HepG2 (cell line): ENCODE measurements at regions not wholly inside any gene's neighbourhood (a gene's known extent, or its start where the extent isn't known, plus 50 kb on each side); places are given as distances from the start of the nearest gene placed in this dataset.

Experiments used
- ATAC-seq: fragments of 200-7000 bp; cut with Tn5 transposase; 3 replicates; pipeline ENCODE4 v1.9.1; 2020; ENCODE audit warnings: mild to moderate bottlenecking, moderate library complexity
- BruUV-seq: library from RNA; stranded (reverse); fragments of 400-500 nt; replicated peaks from 2 replicates; lab custom pipeline; 2021; lab: Mats Ljungman, UMichigan
- CTCF ChIA-PET: fragments of 300-600 bp; formaldehyde crosslinking; extraction: SDS; loops from one replicate; lab custom pipeline; 2021; ENCODE audit warnings: low total read pairs, inconsistent platforms, low intra/inter-chr PET ratio; lab: Yijun Ruan, JAX
- POLR2A ChIA-PET: fragments of 350-600 bp; sonication (Branson Sonifier 250); formaldehyde crosslinking; loops from one replicate; lab custom pipeline; 2020; ENCODE audit warnings: antibody characterized with exemption, inconsistent platforms; lab: Yijun Ruan, JAX
- DNase-seq: peaks from one replicate; pipeline ENCODE4 v3.0.0-alpha.2; 2015; ENCODE audit warnings: low spot score
- FAIRE-seq: peaks from 3 replicates; lab custom pipeline; 2011; peaks lifted over from hg19 to GRCh38; lab: Jason Lieb, UNC
- H2AFZ ChIP-seq: one replicate; pipeline ENCODE4 v1.6.1; 2011; ENCODE audit warnings: low read length, inconsistent platforms
- H3K27ac ChIP-seq: fragments of 300-600 bp; 3 replicates; pipeline ENCODE4 v1.8.0; 2011; ENCODE audit warnings: mixed run types, mild to moderate bottlenecking, mixed read lengths, low read length, inconsistent platforms; ENCODE audit not compliant: insufficient read depth; ENCODE audit errors: extremely low read length
- H3K27me3 ChIP-seq, 2 experiments: fragments of 200-600 bp in 1 of 2; 2 replicates in 1 of 2; 3 replicates in 1 of 2; pipeline versions ENCODE4 v1.6.0 to v1.8.0; 2011; ENCODE audit warnings: low read length in 2 of 2, mild to moderate bottlenecking in 2 of 2, moderate library complexity in 2 of 2, inconsistent platforms in 1 of 2; ENCODE audit not compliant: insufficient read depth in 2 of 2, control insufficient read depth in 1 of 2
- H3K36me3 ChIP-seq, 2 experiments: fragments of 200-600 bp in 1 of 2; replicated peaks in 1 of 2; 2 replicates in 1 of 2; 3 replicates in 1 of 2; pipeline versions ENCODE4 v1.5.1 to v1.8.0; 2011; ENCODE audit warnings: low read length in 2 of 2, inconsistent platforms in 1 of 2; ENCODE audit not compliant: insufficient read depth in 2 of 2, control insufficient read depth in 1 of 2
- H3K4me1 ChIP-seq: 2 replicates; pipeline ENCODE4 v1.5.1; 2012; ENCODE audit warnings: low read length, inconsistent platforms; ENCODE audit not compliant: insufficient read depth
- H3K4me2 ChIP-seq: 2 replicates; pipeline ENCODE4 v1.6.0; 2011; ENCODE audit warnings: low read depth, low read length, inconsistent platforms
- H3K4me3 ChIP-seq, 3 experiments: fragments of 200-600 bp in 1 of 3; sonication (generic), shearing (Covaris generic) in 1 of 3; replicated peaks in 1 of 3; 2 replicates each; pipeline ENCODE4 v1.5.1; 2011 to 2016; ENCODE audit warnings: low read length in 3 of 3, inconsistent platforms in 2 of 3, low read depth in 2 of 3, mild to moderate bottlenecking in 2 of 3, control low read depth in 1 of 3, mixed read lengths in 1 of 3; ENCODE audit not compliant: insufficient read depth in 1 of 3
- H3K79me2 ChIP-seq: one replicate; pipeline ENCODE4 v1.6.1; 2011; ENCODE audit warnings: low read length, inconsistent platforms; ENCODE audit not compliant: insufficient read depth
- H3K9ac ChIP-seq: 2 replicates; pipeline ENCODE4 v1.6.0; 2011; ENCODE audit warnings: mild to moderate bottlenecking, low read depth, low read length, inconsistent platforms; ENCODE audit not compliant: insufficient read depth
- H3K9me3 ChIP-seq: 2 replicates; pipeline ENCODE4 v1.5.1; 2012; ENCODE audit warnings: mild to moderate bottlenecking, low read length
- H4K20me1 ChIP-seq: 2 replicates; pipeline ENCODE4 v1.6.0; 2011; ENCODE audit warnings: inconsistent platforms, mild to moderate bottlenecking, low read length, moderate library complexity; ENCODE audit not compliant: insufficient read depth
- ATF7-NPFF ChIP-seq: sonication (generic); formaldehyde crosslinking; IDR thresholded peaks from 2 replicates; pipeline ENCODE4 v1.8.1; 2023; ENCODE audit warnings: mild to moderate bottlenecking, low read depth, missing genetic modification reagents, moderate library complexity
- ATRX ChIP-seq: sonication (generic); formaldehyde crosslinking; IDR thresholded peaks from 2 replicates; pipeline ENCODE4 v1.4.0; 2020; ENCODE audit warnings: missing genetic modification reagents, borderline replicate concordance
- MIER2 ChIP-seq: IDR thresholded peaks from 2 replicates; pipeline ENCODE4 v1.6.1; 2016; ENCODE audit warnings: missing biosample characterization, missing genetic modification reagents
- NFYC ChIP-seq: IDR thresholded peaks from 2 replicates; pipeline ENCODE4 v1.6.1; 2016; ENCODE audit warnings: missing genetic modification reagents, missing compliant biosample characterization
- SIX4 ChIP-seq: sonication (generic); formaldehyde crosslinking; IDR thresholded peaks from 2 replicates; pipeline ENCODE4 v1.4.0; 2020; ENCODE audit warnings: missing genetic modification reagents
- ZNF10 ChIP-seq: sonication (generic); formaldehyde crosslinking; IDR thresholded peaks from 2 replicates; pipeline ENCODE4 v1.4.0; 2020; ENCODE audit warnings: mild to moderate bottlenecking, low read depth, missing genetic modification reagents, borderline replicate concordance
- ZNF3 ChIP-seq: IDR thresholded peaks from 2 replicates; pipeline ENCODE4 v1.7.0; 2017; ENCODE audit warnings: inconsistent platforms
- ZNF44 ChIP-seq: sonication (generic); formaldehyde crosslinking; IDR thresholded peaks from 2 replicates; pipeline ENCODE4 v1.5.1; 2020; ENCODE audit warnings: mild to moderate bottlenecking, missing genetic modification reagents
- ZNF709 ChIP-seq: sonication (generic); formaldehyde crosslinking; IDR thresholded peaks from 2 replicates; pipeline ENCODE4 v1.5.0; 2020; ENCODE audit warnings: mild to moderate bottlenecking, missing genetic modification reagents
- ZSCAN29 ChIP-seq: sonication (generic); formaldehyde crosslinking; conservative IDR thresholded peaks from 2 replicates; pipeline ENCODE4 v1.4.0; 2020; ENCODE audit warnings: mild to moderate bottlenecking, missing genetic modification reagents
- WGBS: methylation state at CpG from one replicate; pipeline ENCODE4 v1.1.6; 2017; ENCODE audit warnings: low lambda C conversion rate; 5-methylcytosine and 5-hydroxymethylcytosine counted together
- in situ Hi-C: cut with HindIII; loops from 2 replicates; pipeline ENCODE4 v1.10.0; 2017; ENCODE audit warnings: low pct_unique_long_range_greater_than_20kb; ENCODE audit not compliant: extremely low pct_ligation_motif_present
- intact Hi-C: fragments of 100-400 bp; cut with micrococcal nuclease; formaldehyde crosslinking; loops from one replicate; pipeline ENCODE4 v1.10.0; 2022; ENCODE audit not compliant: unreplicated experiment
- TF ChIP-seq, protein P1 (sequence below): sonication (generic); formaldehyde crosslinking; IDR thresholded peaks from 2 replicates; pipeline ENCODE4 v1.4.0; 2020; ENCODE audit warnings: missing genetic modification reagents; ENCODE audit errors: not compliant biosample characterization
- TF ChIP-seq, protein P2 (sequence below): sonication (generic); formaldehyde crosslinking; IDR thresholded peaks from 2 replicates; pipeline ENCODE4 v1.5.0; 2020; ENCODE audit warnings: mild to moderate bottlenecking, missing genetic modification reagents
- TF ChIP-seq, protein P3 (sequence below): sonication (generic); formaldehyde crosslinking; IDR thresholded peaks from 2 replicates; pipeline ENCODE4 v1.4.0; 2020; ENCODE audit warnings: missing genetic modification reagents

DNA sequence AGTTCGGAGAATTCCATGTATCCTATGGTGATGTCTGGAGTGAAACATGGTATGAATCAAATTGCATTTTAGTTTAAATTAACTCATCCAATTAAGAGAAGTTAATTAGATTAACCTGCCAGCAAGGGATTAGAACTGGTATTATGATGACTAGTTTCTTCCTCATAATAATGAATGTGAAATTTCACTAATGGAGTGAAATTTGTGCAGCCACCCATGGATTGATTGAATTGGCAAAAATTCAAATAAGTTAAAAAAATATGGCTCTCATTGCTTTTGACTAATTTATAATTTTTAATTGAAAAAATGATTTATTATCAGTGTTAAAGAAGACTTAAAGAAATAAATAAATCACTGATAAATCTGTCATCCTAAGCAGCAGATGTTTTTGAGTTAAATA lies 232.0 kb downstream of the KCNRG start (continued):
- TF ChIP-seq ZNF709, result no peak
- TF ChIP-seq, all 625 proteins: peak for 0

DNA sequence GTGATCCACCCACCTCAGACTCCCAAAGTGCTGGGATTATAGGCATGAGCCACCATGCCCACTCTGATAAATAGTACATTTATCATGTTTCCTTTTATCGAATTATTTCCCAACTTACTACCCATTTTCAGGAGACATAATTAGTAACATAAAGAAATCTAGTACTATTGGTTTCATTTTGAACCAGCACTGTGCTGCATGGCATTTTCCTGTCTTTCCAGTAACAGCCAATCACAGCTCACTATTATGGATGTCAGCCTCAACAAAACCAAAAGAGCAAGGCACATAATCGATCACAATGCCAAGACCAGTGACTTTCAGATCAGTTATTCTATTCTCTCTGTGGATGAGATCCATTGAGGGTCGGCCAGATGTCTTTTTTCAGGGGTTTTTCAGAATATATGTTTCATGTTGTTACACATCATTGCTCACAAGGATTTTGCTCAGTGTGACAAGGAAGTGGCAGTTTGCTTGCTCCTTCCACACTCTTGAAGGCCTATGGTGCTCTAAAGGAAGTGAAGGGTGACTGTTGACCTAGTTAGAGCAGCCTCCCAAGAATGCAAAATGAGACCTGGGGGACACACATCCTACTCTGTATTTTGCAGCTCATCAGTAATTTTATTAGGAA lies 233.4 kb downstream of the KCNRG start:
- FAIRE-seq (no peak), ATAC-seq (no peak), DNase-seq (no peak)
- no peak overlapping the region for H3K4me2 ChIP-seq
- H3K9me3 ChIP-seq, result no peaks in the 10 kb centered on the region
- H3K9ac ChIP-seq, result no peak overlapping the region
- no peak overlapping the region for H3K27ac ChIP-seq
- peaks cover 67% of the 10 kb centered on the region for H3K4me1 ChIP-seq
- H3K4me3 ChIP-seq, result no peak overlapping the region
- in situ Hi-C loops, result no loop called here
- no peak for TF ChIP-seq ZSCAN29 (CRISPR knock-in tag)
- TF ChIP-seq, protein P1, sequence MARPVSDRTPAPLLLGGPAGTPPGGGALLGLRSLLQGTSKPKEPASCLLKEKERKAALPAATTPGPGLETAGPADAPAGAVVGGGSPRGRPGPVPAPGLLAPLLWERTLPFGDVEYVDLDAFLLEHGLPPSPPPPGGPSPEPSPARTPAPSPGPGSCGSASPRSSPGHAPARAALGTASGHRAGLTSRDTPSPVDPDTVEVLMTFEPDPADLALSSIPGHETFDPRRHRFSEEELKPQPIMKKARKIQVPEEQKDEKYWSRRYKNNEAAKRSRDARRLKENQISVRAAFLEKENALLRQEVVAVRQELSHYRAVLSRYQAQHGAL (CRISPR knock-in tag), result no peak
- no peak for TF ChIP-seq ATRX (CRISPR knock-in tag)
- TF ChIP-seq ZNF44 (CRISPR knock-in tag), result no peak
- TF ChIP-seq, protein P2, sequence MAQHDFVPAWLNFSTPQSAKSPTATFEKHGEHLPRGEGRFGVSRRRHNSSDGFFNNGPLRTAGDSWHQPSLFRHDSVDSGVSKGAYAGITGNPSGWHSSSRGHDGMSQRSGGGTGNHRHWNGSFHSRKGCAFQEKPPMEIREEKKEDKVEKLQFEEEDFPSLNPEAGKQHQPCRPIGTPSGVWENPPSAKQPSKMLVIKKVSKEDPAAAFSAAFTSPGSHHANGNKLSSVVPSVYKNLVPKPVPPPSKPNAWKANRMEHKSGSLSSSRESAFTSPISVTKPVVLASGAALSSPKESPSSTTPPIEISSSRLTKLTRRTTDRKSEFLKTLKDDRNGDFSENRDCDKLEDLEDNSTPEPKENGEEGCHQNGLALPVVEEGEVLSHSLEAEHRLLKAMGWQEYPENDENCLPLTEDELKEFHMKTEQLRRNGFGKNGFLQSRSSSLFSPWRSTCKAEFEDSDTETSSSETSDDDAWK (CRISPR knock-in tag), result no peak
- TF ChIP-seq ZNF10 (CRISPR knock-in tag), result no peak
- TF ChIP-seq ATF7-NPFF (CRISPR knock-in tag), result no peak
- TF ChIP-seq, protein P3, sequence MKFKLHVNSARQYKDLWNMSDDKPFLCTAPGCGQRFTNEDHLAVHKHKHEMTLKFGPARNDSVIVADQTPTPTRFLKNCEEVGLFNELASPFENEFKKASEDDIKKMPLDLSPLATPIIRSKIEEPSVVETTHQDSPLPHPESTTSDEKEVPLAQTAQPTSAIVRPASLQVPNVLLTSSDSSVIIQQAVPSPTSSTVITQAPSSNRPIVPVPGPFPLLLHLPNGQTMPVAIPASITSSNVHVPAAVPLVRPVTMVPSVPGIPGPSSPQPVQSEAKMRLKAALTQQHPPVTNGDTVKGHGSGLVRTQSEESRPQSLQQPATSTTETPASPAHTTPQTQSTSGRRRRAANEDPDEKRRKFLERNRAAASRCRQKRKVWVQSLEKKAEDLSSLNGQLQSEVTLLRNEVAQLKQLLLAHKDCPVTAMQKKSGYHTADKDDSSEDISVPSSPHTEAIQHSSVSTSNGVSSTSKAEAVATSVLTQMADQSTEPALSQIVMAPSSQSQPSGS (CRISPR knock-in tag), result no peak
- TF ChIP-seq NFYC (CRISPR knock-in tag), result no peak
- TF ChIP-seq ZNF3, result no peak
- no peak for TF ChIP-seq SIX4 (CRISPR knock-in tag)
- no peak for TF ChIP-seq MIER2 (CRISPR knock-in tag)
- no peaks in the 10 kb centered on the region for H4K20me1 ChIP-seq
- no peaks in the 10 kb centered on the region for H3K36me3 ChIP-seq
- no peaks in the 10 kb centered on the region for H3K27me3 ChIP-seq
- POLR2A ChIA-PET, result no interaction called here
- 96% methylated on average over 3 of the region's 3 CpGs for WGBS
- intact Hi-C loops, result loop anchor here (10.0 kb wide), 2 partner anchors 164 to 254 kb away; partner anchors contain the start of gene TRIM13
- H3K79me2 ChIP-seq, result peaks cover 33% of the 10 kb centered on the region
- H2AFZ ChIP-seq, result no peak overlapping the region
- BruUV-seq, result no TSS peak
- CTCF ChIA-PET, result no interaction called here
